GM19035 (cell line): ENCODE measurements at regions not wholly inside any gene's neighbourhood (a gene's known extent, or its start where the extent isn't known, plus 50 kb on each side); places are given as distances from the start of the nearest gene placed in this dataset.
"Not testable (repeated sequence)": the region's sequence is repeated elsewhere in the genome, so short reads cannot be mapped to it uniquely, and the experiment has no call there.

Experiments
- ATAC-seq: cut with Tn5 transposase; IDR thresholded peaks from one replicate; pipeline ENCODE4 v1.9.1; 2021; ENCODE audit not compliant: unreplicated experiment

DNA sequence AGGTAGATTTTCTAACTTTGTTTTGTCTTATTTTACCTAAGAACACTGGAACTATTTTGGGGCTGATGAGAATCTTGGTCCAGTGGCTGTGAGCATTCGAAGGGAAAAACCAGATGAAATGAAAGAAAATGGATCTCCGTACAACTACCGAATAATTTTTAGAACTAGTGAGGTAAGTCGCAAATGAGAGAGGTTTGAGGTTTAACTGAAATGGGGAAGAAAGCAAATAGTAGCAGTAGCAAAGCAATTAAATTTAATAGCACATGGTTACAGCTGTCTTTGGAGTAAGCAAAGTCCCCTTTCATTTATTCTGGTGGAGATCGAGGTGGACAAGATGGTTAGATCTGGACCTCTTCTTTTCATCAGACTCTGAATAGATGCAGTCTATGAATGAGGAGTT, 313.5 kb upstream of the RGS6 start:
- ATAC-seq = no peak

DNA sequence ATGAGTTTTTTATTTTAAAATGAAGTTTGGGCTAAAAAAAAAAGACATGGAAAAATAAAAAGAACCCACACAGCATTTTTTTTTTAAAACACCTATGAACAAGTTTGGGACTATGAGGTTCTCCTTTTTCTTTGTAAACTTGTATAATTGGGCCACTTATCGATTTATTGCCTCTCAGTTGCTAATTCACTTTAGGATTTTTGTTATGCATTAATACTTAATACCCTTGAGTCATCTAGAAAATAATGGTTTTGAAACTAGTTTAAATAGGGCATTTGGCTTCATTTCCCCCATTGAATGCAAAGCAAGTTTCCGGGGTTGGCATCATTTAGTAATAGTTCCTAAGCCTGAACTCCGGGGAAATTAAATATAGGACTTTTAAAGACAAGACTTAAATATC, 312.8 kb upstream of the RGS6 start:
- ATAC-seq = no peak

DNA sequence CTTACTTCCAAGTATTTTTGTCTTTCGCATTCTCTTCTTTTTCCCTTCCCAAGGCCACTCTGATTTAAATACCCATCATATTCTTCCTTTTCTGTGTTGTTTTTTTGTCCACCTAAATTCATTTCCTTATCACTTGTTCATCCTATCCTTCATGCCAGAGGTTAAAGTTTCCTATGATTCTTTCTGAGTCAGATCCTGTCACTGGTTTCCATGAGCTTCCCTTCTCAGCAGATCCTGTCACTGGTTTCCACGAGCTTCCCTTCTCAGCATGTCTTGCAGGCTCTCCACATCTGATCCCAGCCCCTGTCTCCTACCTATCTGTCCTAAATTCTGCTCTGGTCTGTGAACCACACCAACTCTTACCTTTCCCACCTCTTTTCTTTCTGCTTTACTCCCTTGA, 311.8 kb upstream of the RGS6 start:
- no peak for ATAC-seq

DNA sequence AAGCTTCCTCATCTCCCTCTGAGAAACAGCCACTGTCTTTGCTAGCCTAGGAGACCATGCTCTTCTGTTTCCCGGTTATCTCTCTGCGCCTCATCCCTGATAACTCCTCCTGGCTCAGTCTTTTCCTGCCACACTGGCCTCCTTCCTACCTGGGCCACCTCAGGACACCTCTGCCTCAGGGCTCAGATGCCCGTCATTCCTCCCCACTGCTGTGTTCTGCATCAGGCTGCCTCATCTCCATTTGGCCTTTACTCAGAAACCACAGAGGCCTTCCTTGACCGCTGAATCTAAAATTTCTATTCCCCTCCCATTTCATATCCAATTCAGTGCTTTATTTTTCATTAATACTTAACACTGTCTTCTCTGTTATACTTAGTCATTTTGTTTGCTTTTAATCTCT, 311.0 kb upstream of the RGS6 start:
- no peak for ATAC-seq

DNA sequence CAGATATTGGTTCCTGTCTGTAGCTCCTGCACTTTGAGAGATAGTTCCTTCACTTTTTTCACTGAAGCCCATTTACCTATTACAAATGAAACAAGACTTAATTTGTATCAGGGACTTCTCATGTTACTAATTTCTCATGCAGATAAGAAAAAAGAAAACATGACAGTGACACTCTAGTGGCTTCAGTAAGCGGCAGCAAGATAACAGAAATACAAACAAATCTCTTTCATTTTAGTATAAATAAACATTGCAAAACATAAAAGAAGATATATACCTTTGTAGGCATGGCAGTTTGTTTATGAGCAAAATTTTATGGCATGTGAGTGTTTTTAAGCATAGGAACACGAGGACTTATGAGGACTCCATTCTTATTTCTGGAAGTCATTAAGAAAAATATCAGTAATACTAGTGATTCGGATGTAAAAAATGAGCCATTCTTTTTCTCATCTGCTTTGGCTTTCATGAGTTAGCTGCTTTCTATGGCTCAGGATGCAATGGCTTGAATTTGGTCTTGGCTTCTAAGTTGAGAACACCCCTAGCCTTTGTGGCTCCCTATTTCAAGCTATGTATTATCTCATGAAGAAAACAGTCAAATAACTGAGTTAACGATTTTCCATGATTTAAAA, 310.1 kb upstream of the RGS6 start:
- ATAC-seq = no peak

DNA sequence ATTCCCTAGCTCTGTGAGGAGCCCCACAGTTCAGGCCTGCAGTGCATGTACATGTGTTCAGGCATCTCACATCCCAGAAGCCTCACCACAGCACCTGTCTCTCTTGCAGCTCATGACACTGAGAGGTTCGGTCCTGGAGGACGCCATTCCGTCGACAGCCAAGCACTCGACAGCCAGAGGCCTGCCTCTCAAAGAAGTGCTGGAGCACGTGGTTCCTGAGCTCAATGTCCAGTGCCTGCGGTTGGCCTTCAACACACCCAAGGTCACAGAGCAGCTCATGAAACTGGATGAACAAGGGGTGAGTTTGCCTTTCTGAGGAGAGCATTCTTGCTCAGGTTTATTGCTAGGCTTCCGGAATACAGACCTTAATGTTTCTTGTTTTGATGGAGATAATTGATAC, 308.3 kb upstream of the RGS6 start:
- ATAC-seq = no peak

DNA sequence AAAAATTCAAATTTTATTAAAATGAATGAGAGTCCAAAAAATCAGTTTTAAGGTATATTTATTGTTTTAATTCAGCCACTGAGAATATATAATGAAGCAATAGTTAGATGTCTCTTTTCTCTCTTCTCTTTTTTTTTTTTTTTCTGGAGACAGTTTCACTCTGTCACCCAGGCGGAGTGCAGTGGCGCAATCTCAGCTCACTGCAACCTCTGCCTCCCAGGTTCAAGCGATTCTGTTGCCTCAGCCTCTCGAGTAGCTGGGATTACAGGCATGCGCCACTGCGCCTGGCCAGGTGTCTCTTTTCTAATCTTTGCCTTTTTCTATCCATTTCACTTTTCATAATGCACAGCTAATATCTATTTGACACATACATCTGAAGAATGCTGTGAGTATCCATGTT, 307.1 kb upstream of the RGS6 start:
- ATAC-seq = no peak

DNA sequence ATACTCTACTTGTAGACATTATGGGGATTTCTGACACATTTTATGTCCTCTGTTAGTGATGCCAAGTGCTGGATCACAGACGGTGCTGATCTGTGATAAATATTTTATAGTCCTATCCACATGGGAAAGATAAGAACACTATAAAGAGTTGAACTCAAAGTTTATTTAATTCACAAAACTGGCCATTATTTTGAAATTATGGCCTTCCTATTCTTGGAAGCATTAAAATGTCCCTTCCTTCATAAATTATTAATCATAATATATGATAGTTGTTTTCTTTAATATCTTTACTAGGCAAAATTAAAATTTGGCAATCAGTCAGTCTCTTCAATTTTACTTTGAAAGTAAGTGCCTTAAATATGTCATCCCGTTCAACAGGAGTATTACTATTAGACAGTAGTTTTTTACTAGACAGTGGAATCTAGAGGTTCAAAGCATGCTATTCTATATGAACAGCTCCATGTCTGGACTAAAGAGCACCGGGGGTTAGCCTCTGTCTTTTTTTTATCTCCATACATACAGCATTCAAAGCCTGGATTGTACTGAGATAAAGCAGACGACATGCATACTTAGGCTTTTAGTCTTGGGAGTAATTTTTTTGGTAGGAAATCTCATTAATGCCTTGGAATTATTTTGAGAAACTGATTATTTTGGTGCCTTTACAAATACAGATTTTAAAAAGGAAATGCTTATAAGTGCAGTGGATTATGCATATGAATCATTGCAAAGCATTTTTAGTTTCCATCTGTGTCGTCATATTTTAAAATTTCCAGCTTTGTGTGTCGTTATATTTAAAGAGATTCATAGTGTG, 306.1 kb upstream of the RGS6 start:
- ATAC-seq = no peak

DNA sequence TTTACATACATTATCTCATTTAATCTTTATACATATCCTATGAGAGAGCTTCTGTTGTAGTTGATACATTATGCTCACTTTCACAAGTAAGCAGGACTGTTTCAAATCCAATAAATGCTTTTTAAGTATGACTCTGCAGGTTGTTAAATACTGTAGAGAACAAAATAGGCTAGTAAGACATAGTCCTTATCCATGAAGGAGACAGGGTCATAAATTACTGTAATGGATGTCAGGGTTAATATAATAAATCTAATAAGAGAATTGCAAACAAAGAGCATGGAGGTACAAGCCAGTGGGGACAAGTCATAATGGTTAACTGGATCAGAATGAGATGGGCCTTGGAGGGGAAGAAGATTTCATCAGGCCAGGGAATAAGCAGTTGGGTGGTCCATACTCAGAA, 303.8 kb upstream of the RGS6 start:
- ATAC-seq = no peak

DNA sequence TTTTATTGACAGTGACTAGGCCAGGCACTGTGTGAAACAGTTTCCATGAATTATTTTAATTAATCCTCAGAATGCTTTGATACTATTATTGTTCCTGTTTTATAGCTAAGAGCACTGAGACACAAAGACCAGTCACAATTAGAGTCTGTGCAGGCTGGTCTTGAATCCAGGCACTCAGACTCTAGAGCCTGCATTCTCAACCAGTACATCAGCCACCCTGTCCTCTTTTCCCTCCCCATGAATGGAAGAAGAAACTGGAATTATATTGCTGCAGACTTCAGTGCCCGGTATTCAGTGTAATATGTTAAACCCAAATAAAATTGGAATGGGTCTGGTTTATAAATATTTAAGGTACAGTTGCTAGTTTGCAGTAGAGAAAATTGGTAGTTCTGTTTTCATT, 303.0 kb upstream of the RGS6 start:
- no peak for ATAC-seq

DNA sequence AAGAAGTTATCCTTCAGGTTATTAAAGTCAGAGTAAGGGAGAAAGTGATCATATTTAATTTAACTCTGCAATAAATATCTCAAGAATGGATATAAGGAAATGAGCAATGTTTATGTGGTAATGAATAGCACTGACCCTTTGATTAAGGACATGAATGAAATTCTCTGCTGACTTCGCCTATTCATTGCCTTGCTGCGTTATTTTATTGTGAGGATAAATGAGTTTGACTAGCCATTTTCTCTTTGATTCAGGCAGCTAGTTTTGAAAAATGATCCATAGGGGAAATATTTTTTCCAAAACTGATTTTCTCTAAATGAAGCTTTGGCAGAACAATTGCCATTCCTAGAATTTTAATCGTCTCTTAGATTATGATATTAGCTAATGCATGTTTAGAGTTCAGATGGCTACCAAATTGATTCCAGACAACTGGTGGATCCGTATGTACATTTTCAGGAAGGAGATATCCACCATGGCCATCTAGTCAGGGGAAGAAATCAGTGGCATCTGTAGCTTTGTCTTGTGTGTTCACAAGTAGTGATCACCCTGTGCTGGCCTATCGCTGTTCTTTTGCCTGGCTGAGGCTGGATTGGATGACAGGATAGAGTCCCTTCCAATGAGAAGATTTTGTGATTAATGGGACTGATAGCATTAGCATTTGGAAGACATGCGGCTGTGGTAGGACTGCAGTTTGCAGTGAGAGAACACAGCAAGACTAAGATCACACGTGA, 302.3 kb upstream of the RGS6 start:
- ATAC-seq = no peak

DNA sequence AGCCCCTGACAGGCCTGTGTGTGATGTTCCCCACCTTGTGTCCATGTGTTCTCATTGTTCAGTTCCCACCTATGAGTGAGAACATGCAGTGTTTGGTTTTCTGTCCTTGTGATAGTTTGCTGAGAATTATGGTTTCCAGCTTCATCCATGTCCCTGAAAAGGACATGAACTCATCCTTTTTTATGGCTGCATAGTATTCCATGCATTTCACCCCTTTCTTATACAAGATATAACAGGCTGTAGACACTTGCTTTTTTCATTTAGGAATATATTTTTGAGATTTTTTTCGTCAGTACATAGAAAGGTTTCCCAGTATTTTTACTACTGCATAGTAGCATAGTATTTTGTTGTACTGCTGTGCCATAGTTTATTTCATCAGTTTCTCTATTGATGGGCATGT, 301.2 kb upstream of the RGS6 start:
- ATAC-seq = not testable (repeated sequence)

DNA sequence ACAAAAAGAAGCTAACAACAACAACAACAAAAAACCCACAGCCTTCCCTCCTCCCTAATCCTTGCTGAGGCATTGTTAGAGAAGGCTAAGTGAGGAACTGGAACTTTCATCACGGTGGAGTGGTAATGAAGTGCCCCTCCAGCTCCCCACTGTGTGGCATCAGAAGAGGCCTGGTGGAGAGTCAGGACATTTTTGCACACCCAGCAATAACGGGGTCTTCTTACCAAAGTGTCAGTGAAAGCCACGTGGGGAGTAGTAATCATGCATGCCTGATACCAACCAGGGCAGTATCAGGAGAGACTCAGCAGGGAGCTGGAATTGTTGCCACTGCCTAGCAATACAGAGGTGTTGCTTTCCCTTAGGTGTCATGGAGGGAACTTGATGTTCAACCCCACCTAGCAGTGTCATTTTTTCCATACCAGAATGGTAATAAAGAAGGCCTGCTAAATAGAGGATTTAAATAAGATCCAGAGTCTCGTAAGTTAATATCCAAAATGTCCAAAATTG, 299.7 kb upstream of the RGS6 start:
- no peak for ATAC-seq

DNA sequence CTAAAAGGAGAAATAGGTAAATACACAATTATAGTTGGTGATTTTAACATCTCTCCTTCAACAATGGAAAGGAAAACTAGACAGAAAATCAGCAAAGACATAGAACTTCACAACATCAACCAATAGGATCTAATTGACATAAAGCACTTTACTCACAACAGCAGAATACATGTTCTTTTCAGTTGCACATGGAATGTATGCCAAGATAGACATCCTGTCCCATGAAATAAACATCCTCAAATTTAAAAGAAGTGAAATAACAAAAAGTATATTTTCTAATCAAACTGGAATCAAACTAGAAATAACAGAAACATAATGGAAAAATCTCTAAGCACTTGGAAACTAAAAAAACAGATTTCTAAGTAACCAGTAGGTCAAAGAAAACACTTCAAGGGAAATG, 296.2 kb upstream of the RGS6 start:
- ATAC-seq = no peak

DNA sequence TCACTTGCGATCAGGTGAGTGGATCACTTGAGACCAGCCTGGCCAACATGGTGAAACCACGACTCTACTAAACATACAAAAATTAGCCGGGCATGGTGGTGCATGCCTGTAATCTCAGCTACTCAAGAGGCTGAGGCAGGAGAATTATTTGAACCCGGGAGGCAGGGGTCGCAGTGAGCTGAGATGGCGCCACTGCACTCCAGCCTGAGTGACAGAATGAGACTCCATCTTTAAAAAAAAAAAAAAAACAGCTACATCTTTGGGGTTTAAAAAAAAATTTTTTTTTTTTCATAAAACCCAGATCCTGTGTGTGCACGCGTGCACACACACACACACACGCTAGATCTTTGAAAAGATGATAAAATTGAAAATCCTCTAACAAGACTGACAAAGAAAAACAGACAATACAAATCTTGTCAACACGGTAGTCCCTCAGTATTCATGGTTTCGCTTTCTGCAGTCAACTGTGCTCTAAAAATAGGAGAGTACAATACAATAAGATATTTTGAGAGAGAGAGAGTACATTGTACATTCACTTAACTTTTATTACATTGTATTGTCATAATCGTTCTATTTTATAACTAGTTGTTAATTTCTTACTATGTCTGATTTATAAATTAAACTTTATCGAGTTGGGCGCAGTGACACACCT, 295.3 kb upstream of the RGS6 start:
- no peak for ATAC-seq

DNA sequence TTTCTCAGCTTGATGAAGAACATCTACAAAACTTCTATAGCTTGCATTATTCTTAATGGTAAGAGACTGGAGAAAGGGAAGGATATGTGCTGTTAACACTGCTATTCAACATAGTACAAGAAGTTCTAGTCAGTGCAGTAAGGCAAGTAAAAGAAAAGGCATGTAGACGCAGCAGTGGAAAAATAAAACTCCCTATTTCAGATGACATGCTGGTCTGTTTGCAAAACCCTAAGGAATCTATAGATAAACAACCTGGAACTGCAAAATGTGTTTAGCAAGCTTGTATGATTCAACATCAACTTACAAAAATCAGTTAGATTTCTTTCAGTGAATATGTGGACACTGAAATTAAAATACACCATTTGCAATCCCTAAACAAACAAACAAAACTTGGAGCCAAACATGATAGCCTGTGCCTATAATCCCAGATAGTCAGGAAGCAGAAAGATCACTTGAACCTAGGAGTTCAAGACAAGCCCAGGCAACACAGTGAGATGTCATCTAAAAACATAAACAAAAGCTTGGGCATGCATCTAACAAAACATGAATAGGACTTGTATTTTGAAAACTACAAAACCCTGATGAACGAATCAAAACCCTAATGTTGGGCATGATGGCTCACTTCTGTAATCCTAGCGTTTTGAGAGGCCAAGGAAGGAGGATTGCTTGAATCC, 293.6 kb upstream of the RGS6 start:
- no peak for ATAC-seq

DNA sequence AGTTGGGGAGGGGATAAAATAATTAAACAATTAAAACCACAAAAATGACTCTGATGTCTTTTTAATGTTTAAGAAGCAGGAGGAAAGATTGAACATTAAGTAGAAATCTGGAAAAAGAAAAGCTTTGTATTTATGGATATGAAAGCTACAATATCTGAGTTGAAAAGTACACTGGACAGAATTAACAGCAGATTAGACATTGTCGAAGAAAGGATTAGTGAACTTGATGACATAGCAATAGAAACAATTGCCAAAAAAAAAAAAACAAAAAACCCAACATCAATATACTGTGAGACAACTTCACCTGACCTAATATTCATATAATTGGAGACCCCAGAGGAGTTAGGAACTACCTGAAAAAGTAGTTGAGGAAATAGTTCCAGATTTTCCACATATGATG, 289.5 kb upstream of the RGS6 start:
- no peak for ATAC-seq

DNA sequence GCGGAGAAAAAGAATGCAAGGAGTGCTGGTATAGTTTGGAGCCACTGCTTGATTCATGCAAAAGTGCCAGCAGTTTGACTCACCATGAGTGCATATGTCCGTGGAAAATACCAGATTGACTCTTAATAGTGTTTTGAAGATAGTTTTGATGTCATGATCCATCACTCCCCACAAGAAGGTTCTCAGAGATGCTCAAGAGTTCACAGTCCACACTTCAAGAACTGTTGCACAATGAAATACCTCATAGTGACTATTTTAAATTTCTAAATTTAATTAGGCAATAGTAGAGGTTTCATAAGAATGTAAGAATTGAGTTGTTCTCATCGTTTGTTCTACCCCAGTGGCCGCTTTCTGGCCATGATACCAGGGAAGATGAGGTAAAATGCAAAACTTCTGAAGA, 286.6 kb upstream of the RGS6 start:
- no peak for ATAC-seq

DNA sequence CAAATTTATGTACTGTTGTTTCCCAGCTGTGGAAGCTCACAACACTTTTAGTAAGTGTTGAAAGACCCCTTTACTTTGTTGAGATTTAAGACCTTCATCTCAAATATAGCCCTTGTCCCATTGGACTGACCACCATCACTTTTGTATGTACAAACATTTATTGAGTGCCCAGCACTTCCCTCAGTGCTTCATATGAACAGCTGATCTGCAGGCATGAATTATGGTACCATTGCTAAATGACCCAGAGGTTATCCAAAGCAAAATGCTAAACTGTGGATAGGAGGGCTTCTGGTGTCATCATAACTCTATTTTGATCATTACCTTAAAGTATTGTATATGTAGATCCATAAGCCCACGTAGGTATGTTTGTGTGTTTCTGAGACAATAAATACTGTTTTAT, 285.7 kb upstream of the RGS6 start:
- no peak for ATAC-seq

DNA sequence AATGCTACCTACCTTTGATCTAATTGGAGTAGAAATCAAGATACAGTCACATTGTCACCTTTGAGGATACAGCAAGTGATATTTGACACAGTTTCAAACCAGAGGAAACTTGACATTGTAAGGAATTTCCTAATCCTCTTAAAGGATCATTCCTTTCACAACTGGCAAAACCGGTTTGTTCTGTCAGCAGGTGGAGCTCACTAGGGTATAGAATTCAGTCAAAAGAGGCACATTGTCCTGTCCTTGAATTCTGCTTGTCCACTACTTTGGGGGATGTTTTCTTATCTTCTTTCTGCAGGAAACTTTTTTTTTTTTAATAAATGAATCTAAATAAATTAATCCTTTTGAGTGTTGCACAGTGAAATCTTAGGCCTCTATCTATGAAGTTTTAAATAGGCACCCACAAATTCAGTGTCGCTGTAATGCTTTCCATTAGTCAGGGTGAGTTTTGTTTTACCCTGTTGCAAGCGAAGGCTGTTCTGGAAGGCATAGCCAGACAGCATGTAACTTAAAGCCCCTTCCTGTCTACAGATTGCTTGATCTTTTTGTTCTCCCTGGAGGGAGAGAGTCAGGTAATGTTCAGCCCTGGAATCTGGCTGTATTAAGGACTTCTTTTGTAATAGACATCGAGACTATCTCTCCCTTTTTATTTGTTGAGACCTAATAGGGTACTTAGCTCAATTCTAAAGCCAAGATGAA, 285.0 kb upstream of the RGS6 start:
- no peak for ATAC-seq
